ENCODE measurements at regions not wholly inside any gene's neighbourhood (a gene's known extent, or its start where the extent isn't known, plus 50 kb on each side); places are given as distances from the start of the nearest gene placed in this dataset.
"Not testable (repeated sequence)": the region's sequence is repeated elsewhere in the genome, so short reads cannot be mapped to it uniquely, and the experiment has no call there.

DNA sequence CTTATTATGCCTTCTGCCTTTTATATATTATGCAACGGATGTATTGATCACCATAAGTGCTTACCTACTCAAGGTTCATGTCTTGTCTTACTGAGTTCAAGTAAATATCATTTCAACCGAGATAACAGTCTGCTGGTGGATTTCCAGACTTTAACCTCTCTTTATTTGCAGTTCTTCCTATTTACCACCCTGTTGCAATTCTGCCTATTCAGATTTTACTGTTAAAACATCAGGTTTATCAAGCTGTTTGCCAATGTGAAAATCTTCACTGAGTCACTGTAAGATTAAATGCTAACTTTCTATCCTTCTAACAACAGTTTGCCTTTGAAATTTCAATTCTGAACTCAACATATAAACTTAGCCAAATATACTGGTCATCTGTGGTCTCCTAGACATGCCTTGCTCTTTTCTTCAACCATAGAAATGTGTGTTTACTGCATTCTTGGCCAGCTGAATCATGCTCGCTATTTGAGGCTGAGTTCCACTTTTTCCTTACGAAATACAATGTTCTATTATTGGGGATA is 471.7 kb upstream of the RORB start:
- 89 to 91% methylated on average over 1 to 2 of the region's 4 CpGs for WGBS, 2 experiments (ENCODE audit: insufficient coverage in 2 of 2)
- Histone ChIP-seq H3K4me1 (ENCODE audit: control insufficient read depth, insufficient read depth, low read length, poor library complexity, severe bottlenecking) (peaks cover 4% of the 10 kb centered on the region), H3K27ac (ENCODE audit: low read depth, low read length, severe bottlenecking) (peak overlapping the region; percentile 41), H3K4me3 (ENCODE audit: extremely low read depth, insufficient read depth, low read length, poor library complexity, severe bottlenecking) (no peak overlapping the region), H3K36me3 (ENCODE audit: control insufficient read depth, insufficient read depth, low read length) (no peaks in the 10 kb centered on the region), H3K9me3 (ENCODE audit: control insufficient read depth, low read length) (no peaks in the 10 kb centered on the region)

GRCh38 chr9:74032421-74032820 is 464.7 kb upstream of the RORB start:
- Histone ChIP-seq H3K27ac (ENCODE audit: low read depth, low read length, severe bottlenecking) (no peak overlapping the region), H3K4me3 (ENCODE audit: extremely low read depth, insufficient read depth, low read length, poor library complexity, severe bottlenecking) (no peak overlapping the region), H3K4me1 (ENCODE audit: control insufficient read depth, insufficient read depth, low read length, poor library complexity, severe bottlenecking) (peaks cover 2% of the 10 kb centered on the region), H3K36me3 (ENCODE audit: control insufficient read depth, insufficient read depth, low read length) (no peaks in the 10 kb centered on the region), H3K9me3 (ENCODE audit: control insufficient read depth, low read length) (no peaks in the 10 kb centered on the region)
- WGBS, 2 experiments (ENCODE audit: insufficient coverage in 2 of 2): 80 to 88% methylated on average over 1 of the region's 2 CpGs

DNA sequence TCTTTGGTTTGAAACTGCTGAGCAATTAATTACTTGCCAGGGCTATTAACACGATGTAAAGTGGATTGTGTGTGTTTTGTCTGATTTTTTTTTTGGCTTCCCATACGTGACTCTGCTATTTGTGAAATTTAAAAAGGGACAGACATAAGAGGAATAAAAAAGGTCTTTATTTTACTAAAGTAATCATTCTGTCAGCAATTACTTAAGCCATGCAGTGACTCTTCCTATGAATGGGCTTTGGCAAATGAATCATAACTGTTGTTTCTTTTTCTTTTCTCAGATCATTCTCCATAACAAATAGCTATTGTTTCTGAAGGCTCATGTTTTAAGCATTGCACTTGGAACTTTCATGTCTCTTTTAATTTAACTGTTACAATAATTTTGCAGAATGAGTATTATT is 461.3 kb upstream of the RORB start:
- H3K36me3 ChIP-seq (ENCODE audit: control insufficient read depth, insufficient read depth, low read length): no peaks in the 10 kb centered on the region
- 40 to 50% methylated on average over 1 of the region's 2 CpGs for WGBS, 2 experiments (ENCODE audit: insufficient coverage in 2 of 2)

DNA sequence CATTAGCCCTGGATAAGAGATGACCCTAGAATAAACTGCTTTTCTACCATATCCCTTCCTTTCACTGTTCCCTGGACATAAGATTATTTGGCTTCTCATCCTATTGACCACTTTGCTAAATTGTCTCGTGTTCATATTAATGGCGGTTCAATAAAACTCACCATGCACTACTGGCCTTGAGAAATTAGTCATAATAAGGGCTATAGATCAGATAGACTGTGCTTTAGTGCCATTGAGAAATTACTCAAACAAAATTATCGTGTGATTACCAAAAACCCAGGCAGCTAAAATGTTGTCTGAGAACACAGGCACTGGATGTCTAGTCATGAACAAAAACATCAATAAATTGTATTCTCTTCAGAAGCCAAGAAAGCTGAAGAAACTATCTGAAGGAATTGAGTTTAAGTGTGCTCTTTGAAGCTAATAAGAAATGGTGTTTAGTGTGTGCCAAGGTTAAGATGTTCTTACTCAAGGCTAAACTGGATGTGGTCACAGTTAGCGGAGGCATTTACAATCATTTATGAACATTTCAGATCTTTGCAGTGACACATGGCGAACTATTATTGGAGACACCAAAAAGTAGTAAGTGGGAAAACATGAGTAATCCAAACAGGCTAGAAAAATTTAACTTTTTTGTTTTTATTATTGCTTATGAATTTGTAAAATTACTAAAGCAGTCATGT is 460.4 kb upstream of the RORB start:
- 100% methylated on average over 1 of the region's 5 CpGs; no CpG with 5 or more reads in 1 of the 2 experiments for WGBS, 2 experiments (ENCODE audit: insufficient coverage in 2 of 2)
- Histone ChIP-seq H3K4me1 (ENCODE audit: control insufficient read depth, insufficient read depth, low read length, poor library complexity, severe bottlenecking) (peaks cover 2% of the 10 kb centered on the region), H3K27ac (ENCODE audit: low read depth, low read length, severe bottlenecking) (no peak overlapping the region), H3K4me3 (ENCODE audit: extremely low read depth, insufficient read depth, low read length, poor library complexity, severe bottlenecking) (no peak overlapping the region), H3K9me3 (ENCODE audit: control insufficient read depth, low read length) (no peaks in the 10 kb centered on the region), H3K36me3 (ENCODE audit: control insufficient read depth, insufficient read depth, low read length) (no peaks in the 10 kb centered on the region)

More for the DNA sequence above, 461.3 kb upstream of the RORB start:
- Histone ChIP-seq H3K27ac (ENCODE audit: low read depth, low read length, severe bottlenecking) (no peak overlapping the region), H3K9me3 (ENCODE audit: control insufficient read depth, low read length) (no peaks in the 10 kb centered on the region), H3K4me3 (ENCODE audit: extremely low read depth, insufficient read depth, low read length, poor library complexity, severe bottlenecking) (no peak overlapping the region), H3K4me1 (ENCODE audit: control insufficient read depth, insufficient read depth, low read length, poor library complexity, severe bottlenecking) (peaks cover 2% of the 10 kb centered on the region)

- Histone ChIP-seq H3K9me3 (ENCODE audit: control insufficient read depth, low read length) (no peaks in the 10 kb centered on the region), H3K36me3 (ENCODE audit: control insufficient read depth, insufficient read depth, low read length) (no peaks in the 10 kb centered on the region), H3K27ac (ENCODE audit: low read depth, low read length, severe bottlenecking) (no peak overlapping the region), H3K4me3 (ENCODE audit: extremely low read depth, insufficient read depth, low read length, poor library complexity, severe bottlenecking) (no peak overlapping the region), H3K4me1 (ENCODE audit: control insufficient read depth, insufficient read depth, low read length, poor library complexity, severe bottlenecking) (peaks cover 2% of the 10 kb centered on the region)
- WGBS, 2 experiments (ENCODE audit: insufficient coverage in 2 of 2): no CpG with 5 or more reads among the region's 1 CpG
Measured at GRCh38 chr9:74037274-74037673, 459.9 kb upstream of the RORB start.

- no peaks in the 10 kb centered on the region for H3K4me1 ChIP-seq (ENCODE audit: control insufficient read depth, insufficient read depth, low read length, poor library complexity, severe bottlenecking)
- no peak overlapping the region for H3K4me3 ChIP-seq (ENCODE audit: extremely low read depth, insufficient read depth, low read length, poor library complexity, severe bottlenecking)
- H3K36me3 ChIP-seq (ENCODE audit: control insufficient read depth, insufficient read depth, low read length): no peaks in the 10 kb centered on the region
- H3K9me3 ChIP-seq (ENCODE audit: control insufficient read depth, low read length): no peaks in the 10 kb centered on the region
- H3K27ac ChIP-seq (ENCODE audit: low read depth, low read length, severe bottlenecking): no peak overlapping the region
Measured at GRCh38 chr9:74041588-74041987, 455.5 kb upstream of the RORB start.

- H3K9me3 ChIP-seq (ENCODE audit: control insufficient read depth, low read length): no peaks in the 10 kb centered on the region
Measured at GRCh38 chr9:74044844-74045243, 452.3 kb upstream of the RORB start.

DNA sequence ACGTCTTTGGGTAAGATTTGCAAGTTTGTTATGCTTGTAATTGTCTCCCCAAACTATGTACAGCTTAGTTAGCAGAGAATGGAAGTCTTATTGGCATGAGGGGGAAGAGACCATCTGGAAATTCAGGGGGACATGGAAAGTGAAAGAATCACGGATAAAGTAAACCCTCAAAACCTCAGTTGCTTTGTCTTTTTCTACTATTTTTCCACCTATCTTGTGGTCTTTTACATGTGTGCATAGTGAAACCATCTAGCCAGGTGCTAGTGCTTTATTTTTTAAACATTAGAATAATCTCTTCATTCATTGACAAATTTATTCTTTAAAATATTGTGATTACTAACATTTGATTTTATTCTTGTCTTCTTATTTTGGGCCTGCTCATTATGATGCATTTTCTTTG is 441.1 kb upstream of the RORB start:
- WGBS, 2 experiments (ENCODE audit: insufficient coverage in 2 of 2): 80 to 81% methylated on average over 1 to 2 of the region's 2 CpGs
- Histone ChIP-seq H3K4me1 (ENCODE audit: control insufficient read depth, insufficient read depth, low read length, poor library complexity, severe bottlenecking) (no peaks in the 10 kb centered on the region), H3K4me3 (ENCODE audit: extremely low read depth, insufficient read depth, low read length, poor library complexity, severe bottlenecking) (no peak overlapping the region), H3K9me3 (ENCODE audit: control insufficient read depth, low read length) (peaks cover 5% of the 10 kb centered on the region), H3K27ac (ENCODE audit: low read depth, low read length, severe bottlenecking) (no peak overlapping the region), H3K36me3 (ENCODE audit: control insufficient read depth, insufficient read depth, low read length) (no peaks in the 10 kb centered on the region)

More at GRCh38 chr9:74044844-74045243, 452.3 kb upstream of the RORB start:
- Histone ChIP-seq H3K36me3 (ENCODE audit: control insufficient read depth, insufficient read depth, low read length) (no peaks in the 10 kb centered on the region), H3K4me1 (ENCODE audit: control insufficient read depth, insufficient read depth, low read length, poor library complexity, severe bottlenecking) (no peaks in the 10 kb centered on the region), H3K27ac (ENCODE audit: low read depth, low read length, severe bottlenecking) (no peak overlapping the region), H3K4me3 (ENCODE audit: extremely low read depth, insufficient read depth, low read length, poor library complexity, severe bottlenecking) (no peak overlapping the region)
- no CpG with 5 or more reads among the region's 3 CpGs for WGBS, 2 experiments (ENCODE audit: insufficient coverage in 2 of 2)

GRCh38 chr9:74057051-74057450 is 440.1 kb upstream of the RORB start:
- not testable (repeated sequence) for H3K36me3 ChIP-seq (ENCODE audit: control insufficient read depth, insufficient read depth, low read length); H3K4me3 ChIP-seq (ENCODE audit: extremely low read depth, insufficient read depth, low read length, poor library complexity, severe bottlenecking); H3K9me3 ChIP-seq (ENCODE audit: control insufficient read depth, low read length); H3K27ac ChIP-seq (ENCODE audit: low read depth, low read length, severe bottlenecking); H3K4me1 ChIP-seq (ENCODE audit: control insufficient read depth, insufficient read depth, low read length, poor library complexity, severe bottlenecking)

GRCh38 chr9:74064702-74065101 is 432.4 kb upstream of the RORB start:
- no peaks in the 10 kb centered on the region for H3K36me3 ChIP-seq (ENCODE audit: control insufficient read depth, insufficient read depth, low read length)
- no peaks in the 10 kb centered on the region for H3K4me1 ChIP-seq (ENCODE audit: control insufficient read depth, insufficient read depth, low read length, poor library complexity, severe bottlenecking)
- H3K4me3 ChIP-seq (ENCODE audit: extremely low read depth, insufficient read depth, low read length, poor library complexity, severe bottlenecking): no peak overlapping the region
- no CpG with 5 or more reads among the region's 2 CpGs for WGBS, 2 experiments (ENCODE audit: insufficient coverage in 2 of 2)
- no peaks in the 10 kb centered on the region for H3K9me3 ChIP-seq (ENCODE audit: control insufficient read depth, low read length)
- H3K27ac ChIP-seq (ENCODE audit: low read depth, low read length, severe bottlenecking): no peak overlapping the region

DNA sequence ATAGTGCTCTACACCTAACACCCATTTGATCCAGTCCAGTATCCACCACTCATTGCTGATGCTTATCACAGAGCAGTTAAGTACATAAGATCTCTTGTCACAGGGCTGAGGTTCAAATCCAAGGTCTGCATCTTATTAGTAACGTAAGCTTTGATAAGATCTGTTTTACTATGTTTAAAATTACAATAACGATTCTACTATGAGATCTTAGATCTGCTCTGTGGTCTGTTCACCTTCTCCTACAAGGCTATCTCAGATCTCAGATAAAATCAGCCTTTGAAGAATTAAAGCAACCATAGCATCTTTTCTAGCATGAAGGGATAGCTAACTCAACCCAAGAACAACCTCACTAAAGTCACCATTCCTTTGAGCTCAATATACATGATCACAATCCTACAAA is 431.0 kb upstream of the RORB start:
- Histone ChIP-seq H3K27ac (ENCODE audit: low read depth, low read length, severe bottlenecking) (no peak overlapping the region), H3K36me3 (ENCODE audit: control insufficient read depth, insufficient read depth, low read length) (no peaks in the 10 kb centered on the region), H3K4me3 (ENCODE audit: extremely low read depth, insufficient read depth, low read length, poor library complexity, severe bottlenecking) (no peak overlapping the region), H3K4me1 (ENCODE audit: control insufficient read depth, insufficient read depth, low read length, poor library complexity, severe bottlenecking) (no peaks in the 10 kb centered on the region), H3K9me3 (ENCODE audit: control insufficient read depth, low read length) (no peaks in the 10 kb centered on the region)
- WGBS, 2 experiments (ENCODE audit: insufficient coverage in 2 of 2): 80% methylated on average over 1 of the region's 2 CpGs; no CpG with 5 or more reads in 1 of the 2 experiments
